ENCODE measurements at regions not wholly inside any gene's neighbourhood (a gene's known extent, or its start where the extent isn't known, plus 50 kb on each side); places are given as distances from the start of the nearest gene placed in this dataset.

GRCh38 chr1:185427776-185428175, 110.7 kb upstream of the IVNS1ABP start:
- DNase-seq, result no peak
- H3K4me3 ChIP-seq, result no peak overlapping the region
- no peaks in the 10 kb centered on the region for H3K9me3 ChIP-seq
- TF ChIP-seq CTCF (IDR thresholded peaks at IDR 0.05) (no peak), POLR2A (IDR thresholded peaks at IDR 0.05) (no peak)
- no peak overlapping the region for H3K27ac ChIP-seq
- intact Hi-C loops (cut with DNase I; ENCODE audit: low total_unique reads), result no loop called here
- no peaks in the 10 kb centered on the region for H3K4me1 ChIP-seq
- no peaks in the 10 kb centered on the region for H3K36me3 ChIP-seq
- no peaks in the 10 kb centered on the region for H3K27me3 ChIP-seq

GRCh38 chr1:185427264-185427663, 110.2 kb upstream of the IVNS1ABP start:
- no peak overlapping the region for H3K27ac ChIP-seq
- H3K4me1 ChIP-seq, result no peaks in the 10 kb centered on the region
- no peaks in the 10 kb centered on the region for H3K36me3 ChIP-seq
- no peak overlapping the region for H3K4me3 ChIP-seq
- H3K27me3 ChIP-seq, result no peaks in the 10 kb centered on the region
- intact Hi-C loops (cut with DNase I; ENCODE audit: low total_unique reads), result no loop called here
- no peaks in the 10 kb centered on the region for H3K9me3 ChIP-seq
- TF ChIP-seq POLR2A (IDR thresholded peaks at IDR 0.05) (no peak), CTCF (IDR thresholded peaks at IDR 0.05) (no peak)
- no peak for DNase-seq

GRCh38 chr1:185426848-185427247, 109.8 kb upstream of the IVNS1ABP start:
- Histone ChIP-seq H3K4me3 (no peak overlapping the region), H3K36me3 (no peaks in the 10 kb centered on the region), H3K9me3 (no peaks in the 10 kb centered on the region), H3K27me3 (no peaks in the 10 kb centered on the region), H3K4me1 (no peaks in the 10 kb centered on the region), H3K27ac (peak overlapping the region in 1 of 2 donors; percentile 27)
- intact Hi-C loops (cut with DNase I; ENCODE audit: low total_unique reads), result no loop called here
- no peak for DNase-seq
- TF ChIP-seq CTCF (IDR thresholded peaks at IDR 0.05) (no peak), POLR2A (IDR thresholded peaks at IDR 0.05) (no peak)

GRCh38 chr1:185425163-185425562, 108.1 kb upstream of the IVNS1ABP start:
- no peak for DNase-seq
- Histone ChIP-seq H3K27me3 (no peaks in the 10 kb centered on the region), H3K27ac (no peak overlapping the region), H3K4me3 (no peak overlapping the region), H3K9me3 (no peaks in the 10 kb centered on the region), H3K36me3 (no peaks in the 10 kb centered on the region), H3K4me1 (no peaks in the 10 kb centered on the region)
- TF ChIP-seq CTCF (IDR thresholded peaks at IDR 0.05) (no peak), POLR2A (IDR thresholded peaks at IDR 0.05) (no peak)
- intact Hi-C loops (cut with DNase I; ENCODE audit: low total_unique reads), result no loop called here

GRCh38 chr1:185421485-185422107, 104.6 kb upstream of the IVNS1ABP start:
- Histone ChIP-seq H3K9me3 (no peaks in the 10 kb centered on the region), H3K27me3 (no peaks in the 10 kb centered on the region), H3K36me3 (no peaks in the 10 kb centered on the region), H3K27ac (no peak overlapping the region), H3K4me1 (no peaks in the 10 kb centered on the region), H3K4me3 (no peak overlapping the region)
- intact Hi-C loops (cut with DNase I; ENCODE audit: low total_unique reads), result no loop called here
- no peak for DNase-seq
- TF ChIP-seq POLR2A (IDR thresholded peaks at IDR 0.05), result no peak
- no peak for TF ChIP-seq CTCF (IDR thresholded peaks at IDR 0.05)
